Astrocyte (in vitro differentiated cells and primary cell): ENCODE measurements at regions not wholly inside any gene's neighbourhood (a gene's known extent, or its start where the extent isn't known, plus 50 kb on each side); places are given as distances from the start of the nearest gene placed in this dataset.

Experiments used
- DNase-seq: peaks from one replicate; pipeline ENCODE4 v3.0.0-alpha.2; 2010; ENCODE audit warnings: low read depth
- FAIRE-seq: peaks from 2 replicates; lab custom pipeline; 2011; peaks lifted over from hg19 to GRCh38; lab: Jason Lieb, UNC
- H2AFZ ChIP-seq: 2 replicates; pipeline ENCODE4 v1.6.0; 2012; ENCODE audit warnings: low read depth, low read length, inconsistent platforms
- H3K27ac ChIP-seq: 2 replicates; pipeline ENCODE4 v1.5.1; 2011; ENCODE audit warnings: low read depth, low read length, inconsistent platforms
- H3K27me3 ChIP-seq: 2 replicates; pipeline ENCODE4 v1.6.0; 2011; ENCODE audit warnings: low read length, inconsistent platforms; ENCODE audit not compliant: insufficient read depth
- H3K36me3 ChIP-seq: 2 replicates; pipeline ENCODE4 v1.5.1; 2011; ENCODE audit warnings: low read length, inconsistent platforms; ENCODE audit not compliant: insufficient read depth
- H3K4me1 ChIP-seq: 2 replicates; pipeline ENCODE4 v1.5.1; 2011; ENCODE audit warnings: low read length, inconsistent platforms; ENCODE audit not compliant: insufficient read depth
- H3K4me2 ChIP-seq: 2 replicates; pipeline ENCODE4 v1.6.0; 2012; ENCODE audit warnings: low read length, inconsistent platforms
- H3K4me3 ChIP-seq: 2 replicates; pipeline ENCODE4 v1.5.1; 2011; ENCODE audit warnings: low read depth, mild to moderate bottlenecking, low read length, inconsistent platforms; ENCODE audit not compliant: insufficient read depth
- H3K79me2 ChIP-seq: 2 replicates; pipeline ENCODE4 v1.6.0; 2012; ENCODE audit warnings: mild to moderate bottlenecking, low read length, inconsistent platforms; ENCODE audit not compliant: insufficient read depth
- H3K9ac ChIP-seq: 2 replicates; pipeline ENCODE4 v1.6.0; 2012; ENCODE audit warnings: mild to moderate bottlenecking, low read length, inconsistent platforms
- H3K9me3 ChIP-seq: 2 replicates; pipeline ENCODE4 v1.5.1; 2012; ENCODE audit warnings: low read depth, mild to moderate bottlenecking, low read length, inconsistent platforms; ENCODE audit not compliant: insufficient read depth
- H4K20me1 ChIP-seq: 2 replicates; pipeline ENCODE4 v1.6.0; 2012; ENCODE audit warnings: low read length, inconsistent platforms; ENCODE audit not compliant: insufficient read depth
- H3K27ac Mint-ChIP-seq: one replicate; pipeline ENCODE4 v1.8.0; 2021; ENCODE audit warnings: mild to moderate bottlenecking, mixed read lengths; ENCODE audit not compliant: unreplicated experiment
- H3K27me3 Mint-ChIP-seq: one replicate; pipeline ENCODE4 v1.8.0; 2021; ENCODE audit warnings: low read depth, mixed read lengths; ENCODE audit not compliant: unreplicated experiment
- H3K36me3 Mint-ChIP-seq: one replicate; pipeline ENCODE4 v1.8.0; 2021; ENCODE audit warnings: low read depth, mixed read lengths; ENCODE audit not compliant: unreplicated experiment
- H3K4me1 Mint-ChIP-seq: one replicate; pipeline ENCODE4 v1.8.0; 2021; ENCODE audit warnings: low read depth, mixed read lengths; ENCODE audit not compliant: unreplicated experiment
- H3K4me3 Mint-ChIP-seq: one replicate; pipeline ENCODE4 v1.8.0; 2021; ENCODE audit warnings: mild to moderate bottlenecking, moderate library complexity, mixed read lengths; ENCODE audit not compliant: unreplicated experiment
- H3K9me3 Mint-ChIP-seq: one replicate; pipeline ENCODE4 v1.8.0; 2021; ENCODE audit warnings: mild to moderate bottlenecking, mixed read lengths; ENCODE audit not compliant: unreplicated experiment
- EZH2 ChIP-seq: IDR thresholded peaks from 2 replicates; pipeline ENCODE4 v1.6.1; 2012; ENCODE audit warnings: mild to moderate bottlenecking, low read length, inconsistent platforms; ENCODE audit not compliant: insufficient read depth
- TF ChIP-seq, protein P1 (sequence below): IDR thresholded peaks from 2 replicates; pipeline ENCODE4 v1.5.1; 2011; ENCODE audit warnings: low read depth, mild to moderate bottlenecking, inconsistent platforms, low read length, moderate library complexity; ENCODE audit not compliant: insufficient read depth

DNA sequence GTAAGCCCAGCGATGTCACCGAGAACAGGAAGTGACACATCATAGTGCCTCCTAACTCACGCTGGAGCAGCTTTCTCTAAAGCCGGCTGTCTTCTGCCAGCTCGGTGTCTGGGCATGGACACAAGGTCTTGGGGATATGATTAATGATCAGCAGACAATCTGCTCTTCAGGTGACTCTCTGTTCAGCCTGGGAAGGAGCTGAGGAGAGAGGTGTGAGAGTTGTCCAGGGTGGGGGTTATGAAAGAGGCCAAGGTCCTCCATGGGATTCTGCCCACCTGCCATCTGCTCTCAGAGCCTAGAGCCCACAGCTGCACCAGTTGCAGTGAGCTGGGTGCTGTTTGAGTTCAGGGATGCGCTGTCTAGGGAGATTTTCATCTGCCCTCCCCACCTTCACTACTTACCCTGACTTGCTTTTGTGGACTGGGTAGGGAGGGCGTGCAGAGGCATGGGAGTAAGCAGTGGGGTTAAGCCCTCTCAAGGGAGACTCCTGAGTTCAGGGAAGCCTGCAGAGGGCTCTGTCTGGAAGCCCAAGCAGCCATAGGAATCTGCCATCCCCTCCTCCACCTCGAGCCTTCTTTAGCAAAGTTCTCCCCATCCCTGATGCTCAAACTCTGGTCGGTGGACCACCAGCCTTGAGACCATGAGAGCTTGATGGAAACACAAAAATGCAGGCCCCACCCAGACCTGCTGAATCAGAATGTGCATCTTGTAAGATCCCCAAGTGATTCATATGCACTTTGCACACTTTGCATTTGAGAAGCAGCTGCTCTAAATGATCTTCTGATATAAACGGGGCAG lies 539.7 kb downstream of the RFC3 start:
- Mint-ChIP-seq H3K4me1 (peaks cover 41% of the 10 kb centered on the region), H3K9me3 (peaks cover 4% of the 10 kb centered on the region), H3K27ac (peak overlapping the region; percentile 97), H3K4me3 (no peak overlapping the region), H3K27me3 (no peaks in the 10 kb centered on the region), H3K36me3 (peaks cover 2% of the 10 kb centered on the region)
- no peak for TF ChIP-seq EZH2
- TF ChIP-seq, protein P1, sequence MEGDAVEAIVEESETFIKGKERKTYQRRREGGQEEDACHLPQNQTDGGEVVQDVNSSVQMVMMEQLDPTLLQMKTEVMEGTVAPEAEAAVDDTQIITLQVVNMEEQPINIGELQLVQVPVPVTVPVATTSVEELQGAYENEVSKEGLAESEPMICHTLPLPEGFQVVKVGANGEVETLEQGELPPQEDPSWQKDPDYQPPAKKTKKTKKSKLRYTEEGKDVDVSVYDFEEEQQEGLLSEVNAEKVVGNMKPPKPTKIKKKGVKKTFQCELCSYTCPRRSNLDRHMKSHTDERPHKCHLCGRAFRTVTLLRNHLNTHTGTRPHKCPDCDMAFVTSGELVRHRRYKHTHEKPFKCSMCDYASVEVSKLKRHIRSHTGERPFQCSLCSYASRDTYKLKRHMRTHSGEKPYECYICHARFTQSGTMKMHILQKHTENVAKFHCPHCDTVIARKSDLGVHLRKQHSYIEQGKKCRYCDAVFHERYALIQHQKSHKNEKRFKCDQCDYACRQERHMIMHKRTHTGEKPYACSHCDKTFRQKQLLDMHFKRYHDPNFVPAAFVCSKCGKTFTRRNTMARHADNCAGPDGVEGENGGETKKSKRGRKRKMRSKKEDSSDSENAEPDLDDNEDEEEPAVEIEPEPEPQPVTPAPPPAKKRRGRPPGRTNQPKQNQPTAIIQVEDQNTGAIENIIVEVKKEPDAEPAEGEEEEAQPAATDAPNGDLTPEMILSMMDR = no peak
- Histone ChIP-seq H3K9me3 (no peaks in the 10 kb centered on the region), H4K20me1 (no peaks in the 10 kb centered on the region), H3K27me3 (no peaks in the 10 kb centered on the region), H3K9ac (peak overlapping the region; percentile 43), H3K27ac (peak overlapping the region; percentile 62), H3K79me2 (no peaks in the 10 kb centered on the region), H2AFZ (peak overlapping the region; percentile 6), H3K36me3 (no peaks in the 10 kb centered on the region), H3K4me3 (no peak overlapping the region), H3K4me2 (peak overlapping the region; percentile 48), H3K4me1 (peaks cover 34% of the 10 kb centered on the region)
- DNase-seq (peak; percentile 84), FAIRE-seq (no peak)

DNA sequence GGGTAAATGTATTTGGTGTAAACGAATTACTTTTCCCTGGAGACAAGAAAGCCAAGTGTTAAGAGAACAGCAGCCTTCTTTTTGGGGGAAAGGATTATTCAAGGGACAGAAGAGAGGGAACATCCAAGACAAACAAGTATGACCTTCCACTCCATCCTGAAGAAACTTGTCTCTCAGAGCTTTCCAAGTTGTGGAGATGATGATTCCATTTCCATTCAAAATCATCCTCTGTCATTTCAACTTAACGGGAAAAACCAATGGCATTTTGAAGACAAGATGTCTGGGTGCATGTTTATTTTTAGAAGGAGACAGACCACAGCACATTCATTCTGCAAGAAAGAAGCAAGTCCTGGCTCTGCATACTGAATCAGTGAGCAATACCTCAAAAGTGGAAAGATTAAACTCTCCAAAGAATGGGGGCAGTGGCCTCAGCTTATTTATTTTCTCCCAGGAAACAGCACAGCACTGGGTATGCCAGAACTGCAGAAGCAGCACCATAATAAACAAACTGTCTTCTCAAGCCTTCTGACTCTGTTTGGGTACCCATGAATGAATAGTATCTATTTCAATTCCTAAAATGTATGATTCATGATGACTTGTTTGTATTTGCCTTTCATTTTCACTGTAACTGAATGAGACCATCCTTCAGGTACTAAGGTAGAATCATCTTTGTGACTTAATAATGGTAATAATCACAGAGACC lies 541.0 kb downstream of the RFC3 start:
- Histone ChIP-seq H3K4me2 (peak overlapping the region; percentile 60), H3K27ac (peak overlapping the region; percentile 57), H4K20me1 (no peaks in the 10 kb centered on the region), H3K9me3 (no peaks in the 10 kb centered on the region), H3K9ac (peak overlapping the region; percentile 21), H3K4me3 (no peak overlapping the region), H3K79me2 (no peaks in the 10 kb centered on the region), H2AFZ (no peak overlapping the region), H3K36me3 (no peaks in the 10 kb centered on the region), H3K27me3 (no peaks in the 10 kb centered on the region), H3K4me1 (peaks cover 34% of the 10 kb centered on the region)
- FAIRE-seq (peak; percentile 92), DNase-seq (peak; percentile 95)
- Mint-ChIP-seq H3K27me3 (no peaks in the 10 kb centered on the region), H3K4me3 (peak overlapping the region; percentile 30), H3K9me3 (peaks cover 4% of the 10 kb centered on the region), H3K36me3 (peaks cover 2% of the 10 kb centered on the region), H3K27ac (peak overlapping the region; percentile 97), H3K4me1 (peaks cover 41% of the 10 kb centered on the region)
- no peak for TF ChIP-seq EZH2
- TF ChIP-seq, protein P1 = no peak
